Fibroblast of lung (primary cell): ENCODE measurements at regions not wholly inside any gene's neighbourhood (a gene's known extent, or its start where the extent isn't known, plus 50 kb on each side); places are given as distances from the start of the nearest gene placed in this dataset.

Experiments used
- DNase-seq, 2 donors: peaks; one replicate each; pipeline versions ENCODE4 v3.0.0 to v3.0.0-alpha.2; 2010; ENCODE audit warnings: low read depth in 2 of 2
- H2AFZ ChIP-seq: 2 replicates; pipeline ENCODE4 v1.5.1; 2012; ENCODE audit warnings: low read length, control low read depth, inconsistent platforms
- H3K27ac ChIP-seq: 2 replicates; pipeline ENCODE4 v1.5.1; 2011; ENCODE audit warnings: low read length, control low read depth; ENCODE audit not compliant: insufficient read depth
- H3K27me3 ChIP-seq: 2 replicates; pipeline ENCODE4 v1.5.1; 2011; ENCODE audit warnings: mild to moderate bottlenecking, low read length; ENCODE audit not compliant: control insufficient read depth, insufficient read depth
- H3K36me3 ChIP-seq: 2 replicates; pipeline ENCODE4 v1.5.1; 2011; ENCODE audit warnings: low read length; ENCODE audit not compliant: control insufficient read depth, insufficient read depth
- H3K4me1 ChIP-seq: 2 replicates; pipeline ENCODE4 v1.5.1; 2011; ENCODE audit warnings: low read length; ENCODE audit not compliant: control insufficient read depth, insufficient read depth; ENCODE audit errors: extremely low read depth
- H3K4me2 ChIP-seq: 2 replicates; pipeline ENCODE4 v1.5.1; 2011; ENCODE audit warnings: low read length, control low read depth; ENCODE audit not compliant: insufficient read depth; ENCODE audit errors: extremely low read depth
- H3K4me3 ChIP-seq, 4 experiments: fragments of 200-600 bp in 1 of 4; sonication (generic) in 1 of 4; replicated peaks in 1 of 4; 2 replicates each; pipeline ENCODE4 v1.5.1; 2011 to 2016; ENCODE audit warnings: low read length in 4 of 4, low read depth in 3 of 4, mild to moderate bottlenecking in 3 of 4, control low read depth in 2 of 4, inconsistent platforms in 1 of 4, mixed read lengths in 1 of 4; ENCODE audit not compliant: insufficient read depth in 1 of 4; ENCODE audit errors: control extremely low read depth in 1 of 4
- H3K79me2 ChIP-seq: 2 replicates; pipeline ENCODE4 v1.5.1; 2012; ENCODE audit warnings: mild to moderate bottlenecking, low read length, inconsistent platforms; ENCODE audit not compliant: control insufficient read depth, insufficient read depth
- H3K9ac ChIP-seq: 2 replicates; pipeline ENCODE4 v1.5.1; 2011; ENCODE audit warnings: mild to moderate bottlenecking, low read length, control low read depth; ENCODE audit not compliant: insufficient read depth
- H3K9me3 ChIP-seq: 2 replicates; pipeline ENCODE4 v1.5.1; 2012; ENCODE audit warnings: low read depth, low read length; ENCODE audit not compliant: control insufficient read depth, insufficient read depth
- H4K20me1 ChIP-seq: 2 replicates; pipeline ENCODE4 v1.5.1; 2011; ENCODE audit warnings: low read length; ENCODE audit not compliant: control insufficient read depth, insufficient read depth; ENCODE audit errors: extremely low read depth
- CTCF ChIP-seq, 2 donors: IDR thresholded peaks in 1 of 2; conservative IDR thresholded peaks in 1 of 2; 1 replicate in 1 of 2; 2 replicates in 1 of 2; pipeline ENCODE4 v1.5.1; 2011 to 2012; ENCODE audit warnings: low read length in 2 of 2, control low read depth in 1 of 2, inconsistent platforms in 1 of 2, low read depth in 1 of 2, mild to moderate bottlenecking in 1 of 2
- EZH2 ChIP-seq: IDR thresholded peaks from 2 replicates; pipeline ENCODE4 v1.5.1; 2012; ENCODE audit warnings: low read length, control low read depth, mild to moderate bottlenecking; ENCODE audit errors: missing control alignments

- H4K20me1 ChIP-seq: no peaks in the 10 kb centered on the region
- no peaks in the 10 kb centered on the region for H3K9me3 ChIP-seq
- no peaks in the 10 kb centered on the region for H3K27me3 ChIP-seq
- no peaks in the 10 kb centered on the region for H3K79me2 ChIP-seq
- no peak overlapping the region for H3K9ac ChIP-seq
- H3K27ac ChIP-seq: no peak overlapping the region
- H3K4me2 ChIP-seq: no peak overlapping the region
- no peaks in the 10 kb centered on the region for H3K36me3 ChIP-seq
- H3K4me1 ChIP-seq: no peaks in the 10 kb centered on the region
- TF ChIP-seq CTCF (conservative IDR thresholded peaks at IDR 0.05 in 1 of 2, IDR thresholded peaks at IDR 0.05 in 1 of 2; ENCODE audit: low read depth in 1 of 2, low read length in 2 of 2): no peak
- no peak for TF ChIP-seq EZH2
- no peak overlapping the region for H2AFZ ChIP-seq
- no peak for DNase-seq
- no peak overlapping the region for H3K4me3 ChIP-seq
Observed at GRCh38 chr1:30477588-30477987, 245.8 kb downstream of the MATN1 start.

- Histone ChIP-seq H3K36me3 (no peaks in the 10 kb centered on the region), H3K4me3 (no peak overlapping the region), H3K9me3 (no peaks in the 10 kb centered on the region), H3K27me3 (no peaks in the 10 kb centered on the region), H4K20me1 (no peaks in the 10 kb centered on the region), H3K4me2 (no peak overlapping the region), H2AFZ (no peak overlapping the region), H3K4me1 (no peaks in the 10 kb centered on the region), H3K27ac (no peak overlapping the region), H3K79me2 (no peaks in the 10 kb centered on the region), H3K9ac (no peak overlapping the region)
- TF ChIP-seq CTCF (conservative IDR thresholded peaks at IDR 0.05 in 1 of 2, IDR thresholded peaks at IDR 0.05 in 1 of 2; ENCODE audit: low read depth in 1 of 2, low read length in 2 of 2) (no peak), EZH2 (no peak)
- DNase-seq: no peak
Observed at GRCh38 chr1:30476911-30477459, 246.4 kb downstream of the MATN1 start.

- H4K20me1 ChIP-seq: no peaks in the 10 kb centered on the region
- H3K9me3 ChIP-seq: no peaks in the 10 kb centered on the region
- TF ChIP-seq CTCF (conservative IDR thresholded peaks at IDR 0.05 in 1 of 2, IDR thresholded peaks at IDR 0.05 in 1 of 2; ENCODE audit: low read depth in 1 of 2, low read length in 2 of 2): no peak
- no peak for TF ChIP-seq EZH2
- no peaks in the 10 kb centered on the region for H3K27me3 ChIP-seq
- no peak overlapping the region for H3K9ac ChIP-seq
- DNase-seq: no peak
- no peaks in the 10 kb centered on the region for H3K36me3 ChIP-seq
- no peak overlapping the region for H3K27ac ChIP-seq
- H3K4me2 ChIP-seq: no peak overlapping the region
- no peaks in the 10 kb centered on the region for H3K4me1 ChIP-seq
- no peak overlapping the region for H2AFZ ChIP-seq
- no peaks in the 10 kb centered on the region for H3K79me2 ChIP-seq
- H3K4me3 ChIP-seq: no peak overlapping the region
Observed at GRCh38 chr1:30476476-30476875, 246.9 kb downstream of the MATN1 start.
